HCT116 (cell line): ENCODE measurements at regions not wholly inside any gene's neighbourhood (a gene's known extent, or its start where the extent isn't known, plus 50 kb on each side); places are given as distances from the start of the nearest gene placed in this dataset.

ENCODE experiments used
- ATAC-seq: fragments of 200-7000 bp; cut with Tn5 transposase; 2 replicates; pipeline ENCODE4 v1.9.1; 2020; ENCODE audit warnings: mild to moderate bottlenecking, moderate library complexity
- BruUV-seq: library from RNA; stranded (reverse); fragments of 400-500 nt; replicated peaks from 2 replicates; lab custom pipeline; 2021; lab: Mats Ljungman, UMichigan
- CTCF ChIA-PET: fragments of 300-600 bp; sonication (Branson Sonifier 250); formaldehyde crosslinking; loops from one replicate; lab custom pipeline; 2021; ENCODE audit warnings: antibody characterized with exemption; lab: Charles Lee
- POLR2A ChIA-PET: fragments of 300-600, 350-600 bp; sonication (Branson Sonifier 250); formaldehyde crosslinking; loops from one replicate; lab custom pipeline; 2021; ENCODE audit warnings: antibody characterized with exemption; lab: Charles Lee
- RAD21 ChIA-PET, 2 experiments: fragments of 300-600 bp; sonication (Branson Sonifier 250); formaldehyde crosslinking; loops; one replicate each; lab custom pipeline; 2023; ENCODE audit warnings: low total read pairs in 2 of 2; ENCODE audit not compliant: uncharacterized antibody in 2 of 2, unreplicated experiment in 2 of 2, low non-redundant PET in 1 of 2; lab: Charles Lee
- DNase-seq: peaks from one replicate; pipeline ENCODE4 v3.0.0-alpha.2; 2010; ENCODE audit warnings: low read depth, low spot score
- H2AFZ ChIP-seq: fragments of 200-600 bp; shearing (Covaris generic), sonication (generic); 2 replicates; pipeline ENCODE4 v1.6.1; 2017; ENCODE audit warnings: low read depth, mixed run types, mixed read lengths, antibody characterized with exemption, low read length; ENCODE audit not compliant: poor library complexity, severe bottlenecking
- H3K27ac ChIP-seq: 2 replicates; pipeline ENCODE4 v1.5.1; 2012; ENCODE audit warnings: low read depth, low read length
- H3K27me3 ChIP-seq: fragments of 200-600 bp; sonication (generic); 2 replicates; pipeline ENCODE4 v1.6.1; 2016; ENCODE audit warnings: mixed run types, low read length, mixed read lengths; ENCODE audit not compliant: insufficient read depth
- H3K36me3 ChIP-seq, 2 experiments: fragments of 200-500 bp in 1 of 2; fragments of 200-600 bp in 1 of 2; sonication (Bioruptor generic) in 1 of 2; sonication (generic) in 1 of 2; 2 replicates each; pipeline versions ENCODE4 v1.5.1 to v1.6.1; 2014 to 2016; ENCODE audit warnings: low read length in 2 of 2, inconsistent platforms in 1 of 2, mixed read lengths in 1 of 2, mixed run types in 1 of 2; ENCODE audit not compliant: insufficient read depth in 2 of 2, control insufficient read depth in 1 of 2
- H3K4me1 ChIP-seq, 2 experiments: fragments of 200-600 bp in 1 of 2; sonication (generic) in 1 of 2; 2 replicates each; pipeline versions ENCODE4 v1.5.1 to v1.6.1; 2012 to 2017; ENCODE audit warnings: low read length in 2 of 2, inconsistent platforms in 1 of 2, mild to moderate bottlenecking in 1 of 2, mixed read lengths in 1 of 2, mixed run types in 1 of 2, moderate library complexity in 1 of 2; ENCODE audit not compliant: insufficient read depth in 2 of 2, control insufficient read depth in 1 of 2
- H3K4me2 ChIP-seq: fragments of 200-600 bp; sonication (generic); 2 replicates; pipeline ENCODE4 v1.6.1; 2017; ENCODE audit warnings: mixed run types, low read length, mixed read lengths
- H3K4me3 ChIP-seq, 2 experiments: fragments of 200-600 bp in 1 of 2; sonication (generic) in 1 of 2; replicated peaks in 1 of 2; 2 replicates each; pipeline ENCODE4 v1.5.1; 2011 to 2016; ENCODE audit warnings: low read length in 2 of 2, control low read depth in 1 of 2, low read depth in 1 of 2, mild to moderate bottlenecking in 1 of 2, mixed read lengths in 1 of 2, mixed run types in 1 of 2
- H3K79me2 ChIP-seq: fragments of 200-600 bp; sonication (generic); 2 replicates; pipeline ENCODE4 v1.6.1; 2017; ENCODE audit warnings: mild to moderate bottlenecking, mixed run types, low read length, moderate library complexity, mixed read lengths; ENCODE audit not compliant: insufficient read depth
- H3K9ac ChIP-seq: fragments of 200-600 bp; sonication (generic); 2 replicates; pipeline ENCODE4 v1.6.1; 2016; ENCODE audit warnings: low read length, mixed read lengths
- H3K9me2 ChIP-seq: fragments of 200-600 bp; sonication (generic), shearing (Covaris generic); 2 replicates; pipeline ENCODE4 v1.6.1; 2017; ENCODE audit warnings: mixed run types, mild to moderate bottlenecking, moderate library complexity; ENCODE audit not compliant: insufficient read depth
- H3K9me3 ChIP-seq, 2 experiments: fragments of 200-500 bp in 1 of 2; fragments of 200-600 bp in 1 of 2; sonication (Bioruptor generic) in 1 of 2; sonication (generic) in 1 of 2; 2 replicates each; pipeline ENCODE4 v1.6.1; 2014 to 2017; ENCODE audit warnings: low read length in 2 of 2, mixed read lengths in 2 of 2, inconsistent platforms in 1 of 2, low read depth in 1 of 2, mild to moderate bottlenecking in 1 of 2, mixed run types in 1 of 2, moderate library complexity in 1 of 2; ENCODE audit not compliant: control insufficient read depth in 1 of 2, insufficient read depth in 1 of 2
- H4K20me1 ChIP-seq: fragments of 200-600 bp; sonication (generic), shearing (Covaris generic); 2 replicates; pipeline ENCODE4 v1.6.1; 2017; ENCODE audit warnings: mixed run types, mild to moderate bottlenecking, moderate library complexity; ENCODE audit not compliant: insufficient read depth
- CBX3 ChIP-seq: IDR thresholded peaks from 2 replicates; pipeline ENCODE4 v1.6.1; 2012; ENCODE audit warnings: low read depth
- CEBPB ChIP-seq: IDR thresholded peaks from 2 replicates; pipeline ENCODE4 v1.6.1; 2012; ENCODE audit warnings: low read depth
- EGR1 ChIP-seq: IDR thresholded peaks from 2 replicates; pipeline ENCODE4 v1.6.1; 2012; ENCODE audit warnings: low read depth
- ELF1 ChIP-seq: IDR thresholded peaks from 2 replicates; pipeline ENCODE4 v1.6.1; 2012; ENCODE audit warnings: low read depth, borderline replicate concordance
- EZH2 ChIP-seq: fragments of 200-600 bp; sonication (generic); IDR thresholded peaks from 2 replicates; pipeline ENCODE4 v1.6.1; 2017; ENCODE audit warnings: antibody characterized with exemption, mixed run types
- FOSL1 ChIP-seq: IDR thresholded peaks from 2 replicates; pipeline ENCODE4 v1.6.1; 2012; ENCODE audit warnings: low read depth
- JUND ChIP-seq: IDR thresholded peaks from 2 replicates; pipeline ENCODE4 v1.6.1; 2012
- POLR2A ChIP-seq: IDR thresholded peaks from 2 replicates; pipeline ENCODE4 v1.7.0; 2011; ENCODE audit warnings: borderline replicate concordance; ENCODE audit not compliant: insufficient read depth, insufficient read length; ENCODE audit errors: extremely low read depth
- SP1 ChIP-seq: IDR thresholded peaks from 2 replicates; pipeline ENCODE4 v1.6.1; 2012; ENCODE audit warnings: low read depth
- TCF7L2 ChIP-seq: IDR thresholded peaks from 2 replicates; pipeline ENCODE4 v1.7.0; 2011; ENCODE audit warnings: borderline replicate concordance, inconsistent platforms; ENCODE audit not compliant: insufficient read depth, insufficient read length; ENCODE audit errors: extremely low read depth
- YY1 ChIP-seq: IDR thresholded peaks from 2 replicates; pipeline ENCODE4 v1.6.1; 2011; ENCODE audit warnings: low read length, low read depth, moderate library complexity, mild to moderate bottlenecking; ENCODE audit not compliant: insufficient replicate concordance; ENCODE audit errors: extremely low read depth
- ZFX ChIP-seq: fragments of 450-650 bp; IDR thresholded peaks from 2 replicates; pipeline ENCODE4 v1.6.1; 2017
- ZNF274 ChIP-seq: fragments of 200-500 bp; sonication (Bioruptor generic); IDR thresholded peaks from 2 replicates; pipeline ENCODE4 v1.6.1; 2014; ENCODE audit warnings: mild to moderate bottlenecking, low read depth, low read length, inconsistent platforms
- intact Hi-C: fragments of 100-400 bp; cut with micrococcal nuclease; formaldehyde crosslinking; loops from 2 replicates; pipeline ENCODE4 v1.10.0; 2022
- TF ChIP-seq, protein P1 (sequence below): IDR thresholded peaks from 2 replicates; pipeline ENCODE4 v1.6.1; 2012
- TF ChIP-seq, protein P2 (sequence below): IDR thresholded peaks from 2 replicates; pipeline ENCODE4 v1.6.1; 2011; ENCODE audit warnings: mild to moderate bottlenecking, low read length, moderate library complexity; ENCODE audit not compliant: insufficient replicate concordance; ENCODE audit errors: extremely low read depth
- TF ChIP-seq, protein P3 (sequence below): IDR thresholded peaks from 2 replicates; pipeline ENCODE4 v1.6.1; 2012

DNA sequence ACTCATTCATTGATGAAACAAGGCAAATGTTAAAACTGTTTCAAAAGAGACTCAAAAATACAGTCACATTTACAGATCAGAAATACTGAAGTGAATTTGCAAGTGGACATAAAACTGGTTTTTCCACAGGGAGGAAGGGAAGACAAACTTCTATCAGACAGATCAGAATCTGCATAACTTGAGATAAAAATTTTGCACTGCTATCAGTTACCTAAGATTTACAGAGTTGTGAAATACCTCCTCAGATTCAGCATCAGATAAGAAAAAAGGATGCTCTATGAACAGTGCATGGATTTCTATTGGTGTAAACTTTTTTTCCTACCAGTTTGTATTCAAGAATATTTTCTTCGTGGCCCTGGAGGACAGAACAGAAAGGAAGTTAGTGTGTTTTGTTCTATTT, 575.4 kb downstream of the RWDD3 start:
- H3K36me3 ChIP-seq, result no peaks in the 10 kb centered on the region
- RAD21 ChIA-PET, result no interaction called here
- ATAC-seq, result no peak

More for the DNA sequence above, 575.4 kb downstream of the RWDD3 start:
- no peak overlapping the region for H3K4me3 ChIP-seq
- POLR2A ChIA-PET, result no interaction called here
- no peaks in the 10 kb centered on the region for H3K79me2 ChIP-seq
- intact Hi-C loops, result no loop called here
- H3K27ac ChIP-seq, result no peak overlapping the region
- no peaks in the 10 kb centered on the region for H3K9me3 ChIP-seq
- no peaks in the 10 kb centered on the region for H3K27me3 ChIP-seq
- H3K9ac ChIP-seq, result no peak overlapping the region
- no peaks in the 10 kb centered on the region for H4K20me1 ChIP-seq
- no peak overlapping the region for H2AFZ ChIP-seq
- CTCF ChIA-PET, result no interaction called here
- no peaks in the 10 kb centered on the region for H3K4me1 ChIP-seq
- no peak for DNase-seq
- no peak overlapping the region for H3K4me2 ChIP-seq
- BruUV-seq, result no TSS peak
- TF ChIP-seq ZNF274 (no peak), CBX3 (no peak), FOSL1 (no peak), POLR2A (no peak), ELF1 (no peak), EZH2 (no peak), TCF7L2 (no peak), JUND (no peak), CEBPB (no peak), EGR1 (no peak), ZFX (no peak), SP1 (no peak), YY1 (no peak)
- TF ChIP-seq, protein P1, sequence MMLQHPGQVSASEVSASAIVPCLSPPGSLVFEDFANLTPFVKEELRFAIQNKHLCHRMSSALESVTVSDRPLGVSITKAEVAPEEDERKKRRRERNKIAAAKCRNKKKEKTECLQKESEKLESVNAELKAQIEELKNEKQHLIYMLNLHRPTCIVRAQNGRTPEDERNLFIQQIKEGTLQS, result no peak
- TF ChIP-seq, protein P2, sequence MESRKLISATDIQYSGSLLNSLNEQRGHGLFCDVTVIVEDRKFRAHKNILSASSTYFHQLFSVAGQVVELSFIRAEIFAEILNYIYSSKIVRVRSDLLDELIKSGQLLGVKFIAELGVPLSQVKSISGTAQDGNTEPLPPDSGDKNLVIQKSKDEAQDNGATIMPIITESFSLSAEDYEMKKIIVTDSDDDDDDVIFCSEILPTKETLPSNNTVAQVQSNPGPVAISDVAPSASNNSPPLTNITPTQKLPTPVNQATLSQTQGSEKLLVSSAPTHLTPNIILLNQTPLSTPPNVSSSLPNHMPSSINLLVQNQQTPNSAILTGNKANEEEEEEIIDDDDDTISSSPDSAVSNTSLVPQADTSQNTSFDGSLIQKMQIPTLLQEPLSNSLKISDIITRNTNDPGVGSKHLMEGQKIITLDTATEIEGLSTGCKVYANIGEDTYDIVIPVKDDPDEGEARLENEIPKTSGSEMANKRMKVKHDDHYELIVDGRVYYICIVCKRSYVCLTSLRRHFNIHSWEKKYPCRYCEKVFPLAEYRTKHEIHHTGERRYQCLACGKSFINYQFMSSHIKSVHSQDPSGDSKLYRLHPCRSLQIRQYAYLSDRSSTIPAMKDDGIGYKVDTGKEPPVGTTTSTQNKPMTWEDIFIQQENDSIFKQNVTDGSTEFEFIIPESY, result no peak
- TF ChIP-seq, protein P3, sequence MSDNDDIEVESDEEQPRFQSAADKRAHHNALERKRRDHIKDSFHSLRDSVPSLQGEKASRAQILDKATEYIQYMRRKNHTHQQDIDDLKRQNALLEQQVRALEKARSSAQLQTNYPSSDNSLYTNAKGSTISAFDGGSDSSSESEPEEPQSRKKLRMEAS, result no peak
- H3K9me2 ChIP-seq, result no peaks in the 10 kb centered on the region
